CD4-positive, alpha-beta T cell treated with Interleukin-15 for 4 hours (primary cell): ENCODE measurements at regions not wholly inside any gene's neighbourhood (a gene's known extent, or its start where the extent isn't known, plus 50 kb on each side); places are given as distances from the start of the nearest gene placed in this dataset.
"Not testable (repeated sequence)": the region's sequence is repeated elsewhere in the genome, so short reads cannot be mapped to it uniquely, and the experiment has no call there.

Source experiments
- DNase-seq: peaks from one replicate; pipeline ENCODE4 v3.0.0-alpha.2; 2020; ENCODE audit warnings: low spot score

DNA sequence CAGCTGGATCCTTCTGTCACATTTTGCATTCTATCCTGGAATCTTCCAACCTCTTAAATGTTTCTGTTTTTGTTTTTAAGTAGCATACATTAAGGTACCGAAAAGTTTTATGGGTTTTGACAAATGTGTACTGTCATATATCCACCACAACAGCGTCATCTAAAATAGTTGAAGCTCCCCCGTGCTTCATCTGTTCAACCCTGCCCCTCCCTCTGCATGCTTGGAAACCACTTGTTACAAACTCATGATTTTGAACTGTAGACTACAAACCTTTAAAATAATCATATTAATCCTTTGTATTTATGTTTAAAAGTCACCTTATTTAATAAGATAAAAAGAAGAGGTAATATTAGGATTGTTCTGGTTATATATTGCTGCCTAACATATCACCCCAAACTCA lies 182.8 kb upstream of the SMIM30 start:
- no peak for DNase-seq

DNA sequence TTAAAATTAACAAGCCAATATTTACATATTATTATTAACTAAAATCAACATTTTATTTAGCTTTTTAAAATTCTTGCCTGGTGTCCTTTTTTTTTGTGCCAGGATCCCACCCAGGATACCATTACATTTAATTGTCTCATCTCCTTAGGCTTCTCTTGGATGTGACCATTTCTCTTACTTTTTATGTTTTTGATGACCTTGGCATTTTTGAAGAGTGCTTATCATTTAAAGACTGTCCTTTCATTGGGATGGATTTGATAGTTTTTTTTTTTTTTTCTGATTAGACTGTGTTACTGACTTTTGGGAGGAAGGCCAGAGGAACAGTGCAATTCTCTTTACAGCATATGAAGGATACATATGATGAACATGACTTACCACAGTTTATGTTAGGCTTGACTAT lies 181.4 kb upstream of the SMIM30 start:
- DNase-seq: no peak

- DNase-seq: no peak
Measured at GRCh38 chr7:113298501-113298900, 180.1 kb upstream of the SMIM30 start.

- DNase-seq: no peak
Measured at GRCh38 chr7:113294750-113295149, 176.4 kb upstream of the SMIM30 start.

DNA sequence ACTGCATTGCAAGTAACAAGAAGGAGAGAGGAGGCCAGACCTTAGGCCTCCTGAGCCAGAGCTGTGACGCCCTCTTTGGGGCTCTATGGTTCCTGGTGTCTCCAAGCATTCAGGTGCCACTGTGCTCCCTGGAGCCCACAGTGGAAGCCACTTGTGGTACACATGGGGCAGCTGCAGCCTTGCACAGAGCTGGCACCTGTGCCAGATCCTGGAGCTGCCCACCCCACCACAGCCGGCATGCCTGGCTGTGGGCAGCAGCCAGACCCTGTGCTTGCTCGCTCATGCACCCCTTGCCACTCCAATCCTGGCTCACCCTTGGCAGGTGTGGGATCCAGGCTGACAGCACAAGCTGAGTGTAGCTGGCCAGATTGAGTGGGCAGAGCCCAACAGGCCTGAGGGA lies 173.8 kb upstream of the SMIM30 start:
- no peak for DNase-seq

DNA sequence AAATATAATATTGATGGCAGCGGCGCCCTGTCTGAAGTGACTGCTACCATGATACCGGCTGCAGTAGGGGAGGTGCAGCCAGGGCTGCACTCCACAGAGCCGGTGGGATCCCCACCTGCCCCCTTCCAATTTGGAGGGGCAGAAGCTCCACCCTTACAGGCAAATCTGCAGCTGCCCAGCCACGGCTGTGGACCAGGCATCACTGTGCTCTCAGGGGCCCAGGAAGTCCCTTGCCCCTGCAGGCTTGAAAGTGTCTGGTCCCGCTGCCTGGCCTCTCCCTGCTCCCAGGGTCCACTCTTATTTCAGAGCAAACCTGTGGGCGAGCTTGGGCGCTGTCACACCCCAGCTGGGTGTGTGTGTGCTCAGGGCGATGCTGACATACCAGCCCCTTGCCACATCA lies 172.7 kb upstream of the SMIM30 start:
- DNase-seq: no peak

GRCh38 chr7:113289140-113289740 lies 170.9 kb upstream of the SMIM30 start:
- no peak for DNase-seq

DNA sequence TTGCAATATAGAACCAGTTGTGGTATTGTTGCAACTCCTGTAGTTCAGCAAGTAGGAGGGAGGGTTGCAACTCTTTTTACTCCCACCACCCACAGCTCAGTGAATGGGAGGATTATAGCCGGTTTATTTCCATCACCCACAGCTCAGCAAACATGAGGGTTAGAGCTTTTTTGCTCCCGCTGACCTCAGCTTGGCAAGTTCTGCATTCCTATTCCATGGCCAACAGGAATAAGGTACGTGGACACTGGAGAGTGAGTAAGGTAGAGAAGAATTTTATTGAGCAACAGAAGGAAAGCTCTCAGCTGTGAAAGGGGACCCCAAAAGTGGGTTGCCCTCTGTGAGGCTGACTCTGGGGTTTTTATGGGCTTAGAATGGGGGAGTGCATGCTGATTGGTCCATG lies 167.1 kb upstream of the SMIM30 start:
- no peak for DNase-seq

GRCh38 chr7:113283861-113284260 lies 165.5 kb upstream of the SMIM30 start:
- DNase-seq: no peak

- no peak for DNase-seq
Measured at GRCh38 chr7:113282875-113283274, 164.5 kb upstream of the SMIM30 start.

- no peak for DNase-seq
Measured at GRCh38 chr7:113281223-113281622, 162.9 kb upstream of the SMIM30 start.

GRCh38 chr7:113279256-113279655 lies 160.9 kb upstream of the SMIM30 start:
- DNase-seq: no peak

DNA sequence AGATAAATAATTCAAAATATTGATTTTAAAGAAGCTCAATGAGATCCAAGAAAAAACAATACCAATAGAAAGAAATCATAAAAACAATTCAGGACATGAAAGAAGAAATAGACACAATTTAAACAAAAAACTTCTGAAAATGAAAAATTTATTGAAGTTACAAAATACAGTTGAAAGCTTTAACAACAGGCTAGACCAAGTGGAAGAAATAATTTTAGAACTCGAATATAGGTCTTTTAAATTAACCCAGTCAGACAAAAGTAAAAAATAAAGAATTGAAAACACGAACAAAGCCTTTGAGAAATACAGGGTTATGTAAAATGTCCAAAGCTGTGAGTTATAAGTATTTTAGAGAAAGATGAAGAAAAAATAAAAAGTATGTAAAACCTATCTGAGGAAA lies 152.4 kb upstream of the SMIM30 start:
- DNase-seq: no peak

DNA sequence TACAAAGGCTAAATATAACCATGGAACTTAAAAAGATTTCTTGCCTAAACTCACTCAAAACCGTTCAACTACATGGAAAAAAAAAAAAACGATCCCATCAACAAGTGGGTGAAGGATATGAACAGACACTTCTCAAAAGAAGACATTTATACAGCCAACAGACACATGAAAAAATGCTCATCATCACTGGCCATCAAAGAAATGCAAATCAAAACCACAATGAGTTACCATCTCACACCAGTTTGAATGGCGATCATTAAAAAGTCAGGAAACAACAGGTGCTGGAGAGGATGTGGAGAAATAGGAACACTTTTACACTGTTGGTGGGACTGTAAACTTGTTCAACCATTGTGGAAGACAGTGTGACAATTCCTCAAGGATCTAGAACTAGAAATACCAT lies 151.2 kb upstream of the SMIM30 start:
- not testable (repeated sequence) for DNase-seq

- DNase-seq: no peak
Measured at GRCh38 chr7:113268757-113269156, 150.4 kb upstream of the SMIM30 start.

DNA sequence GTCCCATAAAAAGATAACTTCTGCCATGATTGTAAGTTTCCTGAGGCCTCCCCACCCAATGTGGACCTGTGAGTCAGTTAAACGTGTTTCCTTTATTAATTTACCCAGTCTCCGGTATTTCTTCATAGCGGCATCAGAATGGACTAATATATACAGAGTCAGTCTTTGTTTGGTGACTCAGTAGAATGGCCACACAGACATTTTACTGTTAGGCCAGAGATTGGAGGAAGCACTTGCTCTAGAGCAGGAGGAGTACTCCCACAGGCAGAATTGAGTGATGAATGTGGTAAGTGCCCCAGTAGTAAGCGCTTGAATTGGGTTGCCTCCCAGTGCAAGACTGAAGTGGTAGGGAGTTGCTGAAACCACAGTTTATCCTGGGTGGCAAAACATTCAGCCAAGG lies 149.5 kb upstream of the SMIM30 start:
- DNase-seq: no peak

GRCh38 chr7:113267271-113267670 lies 148.9 kb upstream of the SMIM30 start:
- no peak for DNase-seq

- no peak for DNase-seq
Measured at GRCh38 chr7:113263749-113264148, 145.4 kb upstream of the SMIM30 start.

DNA sequence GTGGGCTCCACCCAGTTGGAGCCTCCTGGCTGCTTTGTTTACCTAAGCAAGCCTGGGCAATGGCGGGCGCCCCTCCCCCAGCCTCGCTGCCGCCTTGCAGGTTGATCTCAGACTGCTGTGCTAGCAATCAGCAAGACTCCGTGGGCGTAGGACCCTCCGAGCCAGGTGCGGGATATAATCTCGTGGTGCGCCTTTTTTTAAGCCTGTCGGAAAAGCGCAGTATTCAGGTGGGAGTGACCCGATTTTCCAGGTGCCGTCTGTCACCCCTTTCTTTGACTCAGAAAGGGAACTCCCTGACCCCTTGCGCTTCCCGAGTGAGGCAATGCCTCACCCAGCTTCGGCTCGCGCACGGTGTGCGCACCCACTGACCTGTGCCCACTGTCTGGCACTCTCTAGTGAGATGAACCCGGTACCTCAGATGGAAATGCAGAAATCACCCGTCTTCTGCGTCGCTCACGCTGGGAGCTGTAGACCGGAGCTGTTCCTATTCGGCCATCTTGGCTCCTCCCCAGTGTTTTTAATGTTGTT lies 144.9 kb upstream of the SMIM30 start:
- DNase-seq: not testable (repeated sequence)

DNA sequence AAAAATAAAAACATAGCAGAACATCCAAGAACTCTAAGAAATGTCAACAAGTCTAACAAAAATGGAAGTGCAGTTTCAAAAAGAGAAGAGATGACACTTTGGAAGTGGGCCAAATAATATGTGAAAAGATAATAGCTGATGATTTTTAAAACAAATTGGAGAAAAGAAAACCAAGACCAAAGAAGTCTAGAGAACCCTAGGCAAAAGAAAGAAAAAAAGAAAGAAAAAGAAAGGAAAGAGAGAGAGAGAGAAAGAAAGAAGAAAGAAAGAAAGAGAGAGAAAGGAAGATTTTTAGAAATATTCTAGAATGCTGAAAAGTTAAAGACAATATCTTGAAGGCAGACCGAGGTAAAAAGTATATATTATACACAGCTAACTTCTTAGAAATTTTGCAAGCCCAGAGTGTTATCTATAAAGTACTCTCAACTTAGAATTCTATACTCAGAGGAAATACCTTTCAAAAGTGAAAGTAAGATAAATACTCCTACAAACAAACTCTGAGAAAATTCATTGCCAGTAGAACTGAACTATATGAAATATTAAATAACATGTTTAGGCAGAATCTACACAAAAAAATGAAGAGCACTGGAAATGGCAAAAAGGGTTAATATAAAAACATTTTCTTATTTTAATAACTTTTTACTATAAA lies 138.7 kb upstream of the SMIM30 start:
- DNase-seq: no peak

GRCh38 chr7:113247198-113247597 lies 128.8 kb upstream of the SMIM30 start:
- no peak for DNase-seq

DNA sequence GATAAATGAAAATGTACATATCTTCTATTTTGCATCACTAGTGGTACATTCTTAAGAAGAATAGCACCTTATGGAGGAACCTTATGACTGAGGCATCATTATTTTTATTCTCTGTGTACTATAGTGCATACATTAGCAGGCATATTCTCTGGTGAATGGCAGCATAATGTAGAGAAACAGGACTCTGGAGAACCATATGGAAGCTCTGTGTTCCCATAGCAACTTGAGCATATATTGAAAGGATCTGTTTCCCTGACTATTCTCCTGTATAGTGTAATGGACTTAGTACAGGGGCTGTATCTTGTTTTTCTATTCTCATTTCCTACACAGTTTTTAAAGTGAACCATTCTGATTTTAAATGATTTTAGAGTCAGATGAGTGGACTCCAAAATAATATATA lies 128.4 kb upstream of the SMIM30 start:
- no peak for DNase-seq

DNA sequence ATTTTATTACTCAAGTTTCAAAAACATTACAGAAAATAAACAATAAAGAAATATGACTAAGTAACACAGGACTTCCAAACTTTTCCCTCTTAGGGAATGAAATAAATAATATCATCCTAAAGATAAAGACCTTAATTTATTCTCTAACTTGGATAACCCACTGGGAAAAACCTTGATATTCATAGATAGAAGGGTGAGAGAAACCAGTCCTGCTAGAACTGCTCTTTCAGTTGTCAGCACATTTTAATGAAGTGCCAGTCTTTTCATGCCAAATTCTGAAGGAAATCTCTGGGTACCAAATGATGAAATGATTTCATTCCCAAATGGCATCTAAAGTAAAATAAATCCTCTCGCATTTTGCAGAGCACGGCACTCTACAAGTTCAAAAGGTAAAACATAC lies 114.5 kb upstream of the SMIM30 start:
- no peak for DNase-seq

DNA sequence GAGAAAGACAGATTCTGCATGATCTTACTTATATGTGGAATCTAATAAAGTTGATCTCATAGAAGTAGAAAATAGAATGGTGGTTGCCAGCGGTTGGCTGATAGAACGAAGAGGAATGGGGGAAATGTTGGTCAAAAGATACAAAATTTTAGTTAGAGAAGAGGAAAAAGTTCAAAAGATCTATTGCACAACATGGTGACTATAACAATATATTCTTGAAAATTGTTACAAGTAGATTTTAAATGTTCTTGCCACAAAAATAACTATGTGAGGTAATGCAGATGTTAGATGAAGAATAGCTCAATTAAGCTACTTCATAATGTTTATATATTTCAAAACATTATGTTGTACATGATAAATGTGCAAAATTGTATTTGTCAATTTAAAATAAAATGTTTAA lies 112.3 kb upstream of the SMIM30 start:
- DNase-seq: no peak
